Astrocyte (in vitro differentiated cells and primary cell): ENCODE measurements at regions not wholly inside any gene's neighbourhood (a gene's known extent, or its start where the extent isn't known, plus 50 kb on each side); places are given as distances from the start of the nearest gene placed in this dataset.

Source experiments
- DNase-seq: peaks from one replicate; pipeline ENCODE4 v3.0.0-alpha.2; 2010; ENCODE audit warnings: low read depth
- FAIRE-seq: peaks from 2 replicates; lab custom pipeline; 2011; peaks lifted over from hg19 to GRCh38; lab: Jason Lieb, UNC
- H2AFZ ChIP-seq: 2 replicates; pipeline ENCODE4 v1.6.0; 2012; ENCODE audit warnings: low read depth, low read length, inconsistent platforms
- H3K27ac ChIP-seq: 2 replicates; pipeline ENCODE4 v1.5.1; 2011; ENCODE audit warnings: low read depth, low read length, inconsistent platforms
- H3K27me3 ChIP-seq: 2 replicates; pipeline ENCODE4 v1.6.0; 2011; ENCODE audit warnings: low read length, inconsistent platforms; ENCODE audit not compliant: insufficient read depth
- H3K36me3 ChIP-seq: 2 replicates; pipeline ENCODE4 v1.5.1; 2011; ENCODE audit warnings: low read length, inconsistent platforms; ENCODE audit not compliant: insufficient read depth
- H3K4me1 ChIP-seq: 2 replicates; pipeline ENCODE4 v1.5.1; 2011; ENCODE audit warnings: low read length, inconsistent platforms; ENCODE audit not compliant: insufficient read depth
- H3K4me2 ChIP-seq: 2 replicates; pipeline ENCODE4 v1.6.0; 2012; ENCODE audit warnings: low read length, inconsistent platforms
- H3K4me3 ChIP-seq: 2 replicates; pipeline ENCODE4 v1.5.1; 2011; ENCODE audit warnings: low read depth, mild to moderate bottlenecking, low read length, inconsistent platforms; ENCODE audit not compliant: insufficient read depth
- H3K79me2 ChIP-seq: 2 replicates; pipeline ENCODE4 v1.6.0; 2012; ENCODE audit warnings: mild to moderate bottlenecking, low read length, inconsistent platforms; ENCODE audit not compliant: insufficient read depth
- H3K9ac ChIP-seq: 2 replicates; pipeline ENCODE4 v1.6.0; 2012; ENCODE audit warnings: mild to moderate bottlenecking, low read length, inconsistent platforms
- H3K9me3 ChIP-seq: 2 replicates; pipeline ENCODE4 v1.5.1; 2012; ENCODE audit warnings: low read depth, mild to moderate bottlenecking, low read length, inconsistent platforms; ENCODE audit not compliant: insufficient read depth
- H4K20me1 ChIP-seq: 2 replicates; pipeline ENCODE4 v1.6.0; 2012; ENCODE audit warnings: low read length, inconsistent platforms; ENCODE audit not compliant: insufficient read depth
- H3K27ac Mint-ChIP-seq: one replicate; pipeline ENCODE4 v1.8.0; 2021; ENCODE audit warnings: mild to moderate bottlenecking, mixed read lengths; ENCODE audit not compliant: unreplicated experiment
- H3K27me3 Mint-ChIP-seq: one replicate; pipeline ENCODE4 v1.8.0; 2021; ENCODE audit warnings: low read depth, mixed read lengths; ENCODE audit not compliant: unreplicated experiment
- H3K36me3 Mint-ChIP-seq: one replicate; pipeline ENCODE4 v1.8.0; 2021; ENCODE audit warnings: low read depth, mixed read lengths; ENCODE audit not compliant: unreplicated experiment
- H3K4me1 Mint-ChIP-seq: one replicate; pipeline ENCODE4 v1.8.0; 2021; ENCODE audit warnings: low read depth, mixed read lengths; ENCODE audit not compliant: unreplicated experiment
- H3K4me3 Mint-ChIP-seq: one replicate; pipeline ENCODE4 v1.8.0; 2021; ENCODE audit warnings: mild to moderate bottlenecking, moderate library complexity, mixed read lengths; ENCODE audit not compliant: unreplicated experiment
- H3K9me3 Mint-ChIP-seq: one replicate; pipeline ENCODE4 v1.8.0; 2021; ENCODE audit warnings: mild to moderate bottlenecking, mixed read lengths; ENCODE audit not compliant: unreplicated experiment
- EZH2 ChIP-seq: IDR thresholded peaks from 2 replicates; pipeline ENCODE4 v1.6.1; 2012; ENCODE audit warnings: mild to moderate bottlenecking, low read length, inconsistent platforms; ENCODE audit not compliant: insufficient read depth
- TF ChIP-seq, protein P1 (sequence below): IDR thresholded peaks from 2 replicates; pipeline ENCODE4 v1.5.1; 2011; ENCODE audit warnings: low read depth, mild to moderate bottlenecking, inconsistent platforms, low read length, moderate library complexity; ENCODE audit not compliant: insufficient read depth

DNA sequence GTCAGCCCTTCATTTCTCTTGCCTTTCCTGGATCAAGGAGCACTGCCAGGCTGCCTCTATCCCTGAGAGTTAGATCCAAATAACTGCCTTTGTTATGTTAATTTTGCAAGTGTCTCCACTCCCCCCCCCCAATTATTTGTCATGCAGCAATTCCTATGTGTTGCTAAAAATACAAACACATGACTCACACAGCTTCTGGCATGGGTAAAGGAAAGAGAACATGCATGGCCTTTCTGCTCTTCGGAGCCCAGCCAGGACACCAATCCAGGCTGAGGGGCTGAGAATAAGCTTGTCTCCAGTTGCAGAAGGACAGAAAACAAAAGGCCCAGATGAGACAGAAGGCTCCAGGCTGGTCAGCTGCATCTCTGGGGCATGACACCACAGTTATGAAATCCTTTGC, 148.0 kb upstream of the TNRC6C start:
- no peaks in the 10 kb centered on the region for H3K36me3 ChIP-seq
- Mint-ChIP-seq H3K36me3 (no peaks in the 10 kb centered on the region), H3K27me3 (peaks cover 47% of the 10 kb centered on the region), H3K4me1 (peaks cover 4% of the 10 kb centered on the region), H3K27ac (no peak overlapping the region), H3K9me3 (peaks cover 3% of the 10 kb centered on the region), H3K4me3 (no peak overlapping the region)
- no peak overlapping the region for H3K9ac ChIP-seq
- peak overlapping the region; percentile 44 for H3K27ac ChIP-seq
- FAIRE-seq: no peak
- no peaks in the 10 kb centered on the region for H3K9me3 ChIP-seq
- H3K4me2 ChIP-seq: peak overlapping the region; percentile 42
- H3K79me2 ChIP-seq: no peaks in the 10 kb centered on the region
- no peak overlapping the region for H2AFZ ChIP-seq
- H4K20me1 ChIP-seq: no peaks in the 10 kb centered on the region
- no peaks in the 10 kb centered on the region for H3K27me3 ChIP-seq
- DNase-seq: peak; percentile 83
- peaks cover 19% of the 10 kb centered on the region for H3K4me1 ChIP-seq
- H3K4me3 ChIP-seq: no peak overlapping the region
- TF ChIP-seq, protein P1, sequence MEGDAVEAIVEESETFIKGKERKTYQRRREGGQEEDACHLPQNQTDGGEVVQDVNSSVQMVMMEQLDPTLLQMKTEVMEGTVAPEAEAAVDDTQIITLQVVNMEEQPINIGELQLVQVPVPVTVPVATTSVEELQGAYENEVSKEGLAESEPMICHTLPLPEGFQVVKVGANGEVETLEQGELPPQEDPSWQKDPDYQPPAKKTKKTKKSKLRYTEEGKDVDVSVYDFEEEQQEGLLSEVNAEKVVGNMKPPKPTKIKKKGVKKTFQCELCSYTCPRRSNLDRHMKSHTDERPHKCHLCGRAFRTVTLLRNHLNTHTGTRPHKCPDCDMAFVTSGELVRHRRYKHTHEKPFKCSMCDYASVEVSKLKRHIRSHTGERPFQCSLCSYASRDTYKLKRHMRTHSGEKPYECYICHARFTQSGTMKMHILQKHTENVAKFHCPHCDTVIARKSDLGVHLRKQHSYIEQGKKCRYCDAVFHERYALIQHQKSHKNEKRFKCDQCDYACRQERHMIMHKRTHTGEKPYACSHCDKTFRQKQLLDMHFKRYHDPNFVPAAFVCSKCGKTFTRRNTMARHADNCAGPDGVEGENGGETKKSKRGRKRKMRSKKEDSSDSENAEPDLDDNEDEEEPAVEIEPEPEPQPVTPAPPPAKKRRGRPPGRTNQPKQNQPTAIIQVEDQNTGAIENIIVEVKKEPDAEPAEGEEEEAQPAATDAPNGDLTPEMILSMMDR: no peak
- no peak for TF ChIP-seq EZH2

DNA sequence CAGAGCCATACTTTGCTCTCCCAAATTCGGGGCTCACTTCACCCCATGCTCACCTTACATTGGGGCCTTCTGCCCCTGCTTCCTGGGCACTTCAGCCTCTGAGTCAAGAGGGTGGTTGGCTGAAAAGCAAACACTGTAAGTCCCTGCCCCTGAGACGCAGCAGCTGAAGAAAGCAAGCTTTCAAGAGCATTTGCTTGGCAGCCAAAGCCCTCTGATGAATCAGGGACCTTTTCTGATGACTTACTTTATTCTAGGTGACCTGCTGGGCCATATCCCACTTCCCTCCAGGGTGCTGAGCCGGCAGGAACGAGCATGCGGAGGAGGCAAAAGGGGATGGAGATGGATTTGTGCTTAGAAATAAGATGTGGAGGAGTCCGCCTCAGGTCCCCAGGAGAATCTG, 147.0 kb upstream of the TNRC6C start:
- Histone ChIP-seq H3K9ac (no peak overlapping the region), H3K9me3 (no peaks in the 10 kb centered on the region), H3K4me1 (peaks cover 19% of the 10 kb centered on the region), H3K27ac (no peak overlapping the region), H3K4me3 (no peak overlapping the region), H3K27me3 (no peaks in the 10 kb centered on the region), H4K20me1 (no peaks in the 10 kb centered on the region), H3K79me2 (no peaks in the 10 kb centered on the region), H2AFZ (no peak overlapping the region), H3K36me3 (no peaks in the 10 kb centered on the region), H3K4me2 (peak overlapping the region; percentile 40)
- Mint-ChIP-seq H3K4me1 (peaks cover 4% of the 10 kb centered on the region), H3K27me3 (peaks cover 41% of the 10 kb centered on the region), H3K4me3 (no peak overlapping the region), H3K9me3 (peaks cover 3% of the 10 kb centered on the region), H3K36me3 (no peaks in the 10 kb centered on the region), H3K27ac (no peak overlapping the region)
- no peak for FAIRE-seq
- no peak for TF ChIP-seq EZH2
- TF ChIP-seq, protein P1: no peak
- peak; percentile 50 for DNase-seq

DNA sequence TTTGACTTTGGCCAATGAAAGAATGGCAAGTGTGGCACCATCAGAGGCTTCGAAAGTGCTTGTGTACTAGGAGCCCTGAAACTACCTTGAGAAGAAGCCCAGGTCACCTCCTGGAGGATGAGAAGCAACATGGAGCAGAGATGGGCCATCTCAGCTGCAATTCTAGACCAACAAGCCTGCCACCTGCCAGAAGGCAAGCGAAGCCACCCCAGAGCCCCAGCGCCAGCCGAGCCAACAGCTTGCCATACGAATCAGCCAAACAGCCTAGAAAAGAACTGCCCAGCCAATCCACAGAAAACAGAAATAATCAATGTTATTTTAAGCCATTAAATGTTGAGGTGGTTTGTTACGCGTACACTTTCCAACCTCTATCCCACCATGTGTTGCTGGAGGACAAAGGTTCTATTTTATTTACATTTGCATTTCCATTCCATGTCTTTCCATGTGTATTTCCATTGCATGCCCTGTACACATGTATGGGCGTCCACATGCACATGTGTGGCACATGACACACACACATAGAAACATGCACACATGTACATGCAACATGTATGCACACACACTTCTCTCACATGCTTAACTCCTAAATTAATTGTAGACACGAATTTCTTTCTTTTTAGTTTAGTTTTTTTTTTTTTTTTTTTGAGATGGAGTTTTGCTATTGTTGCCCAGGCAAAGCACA, 144.3 kb upstream of the TNRC6C start:
- Histone ChIP-seq H3K4me2 (no peak overlapping the region), H3K79me2 (no peaks in the 10 kb centered on the region), H3K4me1 (peaks cover 25% of the 10 kb centered on the region), H3K4me3 (no peak overlapping the region), H3K9ac (no peak overlapping the region), H4K20me1 (no peaks in the 10 kb centered on the region), H3K9me3 (no peaks in the 10 kb centered on the region), H3K36me3 (no peaks in the 10 kb centered on the region), H3K27ac (no peak overlapping the region), H2AFZ (no peak overlapping the region), H3K27me3 (no peaks in the 10 kb centered on the region)
- Mint-ChIP-seq H3K27me3 (peaks cover 21% of the 10 kb centered on the region), H3K4me1 (peaks cover 4% of the 10 kb centered on the region), H3K36me3 (no peaks in the 10 kb centered on the region), H3K4me3 (no peak overlapping the region), H3K27ac (no peak overlapping the region), H3K9me3 (peaks cover 1% of the 10 kb centered on the region)
- TF ChIP-seq EZH2: no peak
- TF ChIP-seq, protein P1: no peak
- FAIRE-seq (no peak), DNase-seq (no peak)
